Neural crest cell (in vitro differentiated cells): ENCODE measurements at regions not wholly inside any gene's neighbourhood (a gene's known extent, or its start where the extent isn't known, plus 50 kb on each side); places are given as distances from the start of the nearest gene placed in this dataset.
"Not testable (repeated sequence)": the region's sequence is repeated elsewhere in the genome, so short reads cannot be mapped to it uniquely, and the experiment has no call there.

Source experiments
- DNase-seq: peaks from one replicate; pipeline ENCODE4 v3.0.0; 2021; ENCODE audit warnings: low read depth, mixed read lengths, low spot score
- H3K27ac Mint-ChIP-seq: one replicate; pipeline ENCODE4 v1.8.0; 2021; ENCODE audit warnings: mild to moderate bottlenecking, mixed read lengths; ENCODE audit not compliant: unreplicated experiment
- H3K27me3 Mint-ChIP-seq: 2 replicates; pipeline ENCODE4 v1.8.0; 2021; ENCODE audit warnings: low read depth, mild to moderate bottlenecking, mixed read lengths
- H3K36me3 Mint-ChIP-seq: 2 replicates; pipeline ENCODE4 v1.8.0; 2021; ENCODE audit warnings: low read depth, mild to moderate bottlenecking, mixed read lengths
- H3K4me1 Mint-ChIP-seq: 2 replicates; pipeline ENCODE4 v1.8.0; 2021; ENCODE audit warnings: mixed read lengths
- H3K4me3 Mint-ChIP-seq: one replicate; pipeline ENCODE4 v1.8.0; 2021; ENCODE audit warnings: mild to moderate bottlenecking, mixed read lengths
- H3K9me3 Mint-ChIP-seq: 2 replicates; pipeline ENCODE4 v1.8.0; 2021; ENCODE audit warnings: mixed read lengths
- TF ChIP-seq, protein P1 (sequence below): fragments of 200-600 bp; sonication (generic); conservative IDR thresholded peaks from 2 replicates; pipeline ENCODE4 v1.5.0; 2021; ENCODE audit warnings: antibody characterized with exemption, mild to moderate bottlenecking

DNA sequence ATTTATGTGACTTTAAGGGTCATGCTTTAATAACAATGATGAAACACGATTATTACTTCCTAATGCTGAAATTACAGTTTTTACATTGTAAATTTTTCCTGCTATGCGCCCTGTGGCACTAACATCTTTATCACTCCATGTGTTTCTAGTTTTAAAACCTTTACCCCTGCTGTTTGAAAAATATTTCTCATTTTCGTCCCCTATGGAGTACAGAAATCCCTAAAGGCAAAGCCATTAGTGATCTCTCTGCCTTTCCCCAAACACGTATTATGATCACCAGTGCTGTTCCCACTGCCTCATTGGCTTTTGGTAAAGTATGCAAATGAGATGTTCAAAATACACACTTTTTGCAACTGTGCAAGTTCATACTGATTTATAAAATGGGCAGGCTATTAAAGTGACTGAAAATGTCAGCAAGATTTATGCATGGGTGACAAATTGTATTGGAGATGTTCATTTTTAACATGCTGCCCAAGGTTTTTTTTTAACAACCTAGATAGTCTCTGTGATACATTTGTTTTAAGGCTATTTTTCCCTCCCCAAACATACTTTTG lies 1468.2 kb upstream of the ACVR2A start:
- H3K4me3 Mint-ChIP-seq = no peak overlapping the region
- peaks cover 6% of the 10 kb centered on the region for H3K36me3 Mint-ChIP-seq
- peaks cover 12% of the 10 kb centered on the region for H3K9me3 Mint-ChIP-seq
- H3K4me1 Mint-ChIP-seq = no peaks in the 10 kb centered on the region
- TF ChIP-seq, protein P1, sequence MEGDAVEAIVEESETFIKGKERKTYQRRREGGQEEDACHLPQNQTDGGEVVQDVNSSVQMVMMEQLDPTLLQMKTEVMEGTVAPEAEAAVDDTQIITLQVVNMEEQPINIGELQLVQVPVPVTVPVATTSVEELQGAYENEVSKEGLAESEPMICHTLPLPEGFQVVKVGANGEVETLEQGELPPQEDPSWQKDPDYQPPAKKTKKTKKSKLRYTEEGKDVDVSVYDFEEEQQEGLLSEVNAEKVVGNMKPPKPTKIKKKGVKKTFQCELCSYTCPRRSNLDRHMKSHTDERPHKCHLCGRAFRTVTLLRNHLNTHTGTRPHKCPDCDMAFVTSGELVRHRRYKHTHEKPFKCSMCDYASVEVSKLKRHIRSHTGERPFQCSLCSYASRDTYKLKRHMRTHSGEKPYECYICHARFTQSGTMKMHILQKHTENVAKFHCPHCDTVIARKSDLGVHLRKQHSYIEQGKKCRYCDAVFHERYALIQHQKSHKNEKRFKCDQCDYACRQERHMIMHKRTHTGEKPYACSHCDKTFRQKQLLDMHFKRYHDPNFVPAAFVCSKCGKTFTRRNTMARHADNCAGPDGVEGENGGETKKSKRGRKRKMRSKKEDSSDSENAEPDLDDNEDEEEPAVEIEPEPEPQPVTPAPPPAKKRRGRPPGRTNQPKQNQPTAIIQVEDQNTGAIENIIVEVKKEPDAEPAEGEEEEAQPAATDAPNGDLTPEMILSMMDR = no peak
- H3K27me3 Mint-ChIP-seq = no peaks in the 10 kb centered on the region
- no peak overlapping the region for H3K27ac Mint-ChIP-seq
- no peak for DNase-seq

DNA sequence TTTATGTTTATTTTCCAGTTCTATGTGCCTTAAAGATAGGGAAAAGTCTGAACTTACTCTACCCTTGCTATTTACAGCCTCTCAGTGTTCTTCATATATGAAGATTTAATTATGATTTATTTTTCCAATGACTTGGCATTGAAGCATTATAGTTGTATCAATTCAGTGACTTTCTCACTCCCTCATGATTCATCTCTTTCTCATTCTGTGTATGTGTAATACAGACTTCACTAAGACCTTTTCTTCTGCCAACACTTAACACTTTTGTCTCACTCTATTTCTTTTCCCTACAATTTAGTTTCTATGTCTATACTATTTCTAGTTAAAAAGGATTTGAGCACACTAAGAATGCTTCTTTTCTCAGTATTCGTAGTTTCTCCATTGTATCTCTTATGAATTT lies 1470.3 kb upstream of the ACVR2A start:
- no peak overlapping the region for H3K27ac Mint-ChIP-seq

DNA sequence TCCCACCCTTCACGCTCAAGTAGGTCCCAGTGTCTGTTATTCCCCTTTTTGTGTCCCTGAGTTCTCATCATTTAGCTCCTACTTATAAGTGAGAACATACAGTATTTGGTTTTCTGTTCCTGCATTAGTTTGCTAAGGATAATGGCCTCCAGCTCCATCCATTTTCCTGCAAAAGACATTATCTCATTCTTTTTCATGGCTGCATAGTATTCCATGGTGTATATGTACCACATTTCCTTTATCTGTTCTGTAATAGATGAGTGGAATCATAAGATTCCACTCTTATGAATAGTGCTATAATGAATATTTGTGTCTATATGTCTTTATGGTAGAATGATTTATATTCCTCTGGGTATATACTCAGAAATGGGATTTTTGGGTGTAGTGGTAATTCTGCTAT lies 1473.5 kb upstream of the ACVR2A start:
- not testable (repeated sequence) for H3K27me3 Mint-ChIP-seq, DNase-seq, H3K9me3 Mint-ChIP-seq, H3K36me3 Mint-ChIP-seq, H3K4me3 Mint-ChIP-seq, H3K27ac Mint-ChIP-seq, H3K4me1 Mint-ChIP-seq

More for the DNA sequence above, 1470.3 kb upstream of the ACVR2A start:
- Mint-ChIP-seq H3K27me3 (no peaks in the 10 kb centered on the region), H3K4me1 (no peaks in the 10 kb centered on the region), H3K9me3 (peaks cover 9% of the 10 kb centered on the region), H3K36me3 (peaks cover 6% of the 10 kb centered on the region), H3K4me3 (no peak overlapping the region)
- no peak for DNase-seq
- TF ChIP-seq, protein P1 = no peak

DNA sequence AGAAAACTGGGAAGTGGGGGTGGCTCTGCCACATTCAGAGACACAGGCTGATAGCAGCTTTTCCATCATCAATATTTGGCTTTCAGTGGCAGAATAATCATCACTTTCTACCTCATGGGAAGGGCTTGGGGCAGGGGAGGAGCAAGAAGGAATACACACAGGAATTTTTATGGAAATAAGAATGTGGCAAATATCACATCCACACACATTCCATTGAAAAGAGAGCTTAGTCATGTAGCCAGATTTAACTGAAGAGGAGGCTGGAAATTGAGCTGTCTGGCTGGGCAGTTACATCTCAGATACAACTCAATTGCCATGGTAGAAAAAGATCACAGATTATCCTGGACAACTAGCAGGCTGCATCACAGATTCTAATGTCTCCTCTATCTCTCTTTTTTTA lies 1474.0 kb upstream of the ACVR2A start:
- no peak overlapping the region for H3K27ac Mint-ChIP-seq

DNA sequence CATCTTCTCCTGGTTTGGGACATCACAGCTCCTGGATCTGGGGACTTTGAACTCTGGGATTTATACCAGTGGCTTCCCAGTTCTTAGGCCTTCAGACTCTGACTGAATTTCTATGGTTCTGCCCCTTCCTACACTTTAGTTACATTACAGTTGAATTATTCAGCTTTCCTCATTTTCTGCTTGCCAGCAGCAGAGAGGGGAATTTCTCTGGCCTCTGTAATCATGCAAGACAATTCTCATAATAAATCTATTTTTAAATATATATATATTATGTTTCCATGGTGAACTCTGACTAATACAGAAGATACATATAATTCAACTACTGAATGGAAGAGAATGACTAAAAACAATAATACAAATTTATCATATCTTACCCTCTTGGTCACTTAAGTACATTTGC lies 1478.6 kb upstream of the ACVR2A start:
- TF ChIP-seq, protein P1 = no peak
- no peaks in the 10 kb centered on the region for H3K4me1 Mint-ChIP-seq
- H3K4me3 Mint-ChIP-seq = no peak overlapping the region

More for the DNA sequence above, 1474.0 kb upstream of the ACVR2A start:
- no peaks in the 10 kb centered on the region for H3K4me1 Mint-ChIP-seq
- H3K27me3 Mint-ChIP-seq = no peaks in the 10 kb centered on the region
- peaks cover 6% of the 10 kb centered on the region for H3K36me3 Mint-ChIP-seq
- TF ChIP-seq, protein P1 = no peak
- peaks cover 8% of the 10 kb centered on the region for H3K9me3 Mint-ChIP-seq
- no peak overlapping the region for H3K4me3 Mint-ChIP-seq
- DNase-seq = no peak

DNA sequence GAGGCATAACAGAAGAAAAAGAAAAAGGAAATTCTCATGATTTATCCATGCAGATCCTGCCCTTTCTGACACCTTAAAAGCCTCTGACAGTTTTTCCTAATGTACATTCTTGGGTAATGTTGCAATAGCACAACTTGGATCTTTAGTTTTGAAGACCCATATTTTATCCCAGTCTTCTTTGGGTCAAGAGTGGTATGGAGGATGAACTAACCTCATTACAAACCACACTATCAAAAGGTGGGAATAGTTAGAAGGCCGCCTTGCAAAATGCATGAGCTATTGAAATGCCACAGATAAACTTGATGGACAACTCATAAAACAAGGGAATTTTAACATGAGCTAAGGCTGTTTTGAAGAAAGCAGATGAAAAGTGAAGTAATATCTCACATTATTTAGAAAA lies 1479.8 kb upstream of the ACVR2A start:
- Mint-ChIP-seq H3K36me3 (no peaks in the 10 kb centered on the region), H3K4me3 (no peak overlapping the region), H3K9me3 (peaks cover 6% of the 10 kb centered on the region), H3K27me3 (no peaks in the 10 kb centered on the region), H3K27ac (no peak overlapping the region), H3K4me1 (no peaks in the 10 kb centered on the region)
- TF ChIP-seq, protein P1 = no peak
- DNase-seq = no peak

More for the DNA sequence above, 1478.6 kb upstream of the ACVR2A start:
- H3K27me3 Mint-ChIP-seq = no peaks in the 10 kb centered on the region
- H3K27ac Mint-ChIP-seq = no peak overlapping the region
- DNase-seq = no peak
- H3K9me3 Mint-ChIP-seq = peaks cover 6% of the 10 kb centered on the region
- no peaks in the 10 kb centered on the region for H3K36me3 Mint-ChIP-seq
